HEK293T (cell line): ENCODE measurements at regions not wholly inside any gene's neighbourhood (a gene's known extent, or its start where the extent isn't known, plus 50 kb on each side); places are given as distances from the start of the nearest gene placed in this dataset.

Experiments
- CTCF ChIA-PET: fragments of 350-600 bp; formaldehyde crosslinking; extraction: SDS; loops from one replicate; lab custom pipeline; 2021; ENCODE audit warnings: antibody characterized with exemption, inconsistent platforms; lab: Yijun Ruan, JAX
- POLR2A ChIA-PET: fragments of 350-600 bp; formaldehyde crosslinking; extraction: SDS; loops from one replicate; lab custom pipeline; 2020; ENCODE audit warnings: antibody characterized with exemption, inconsistent platforms; lab: Yijun Ruan, JAX
- DNase-seq: peaks from one replicate; pipeline ENCODE4 v3.0.0; 2012; ENCODE audit warnings: mixed read lengths; ENCODE audit errors: extremely low spot score
- ARNT ChIP-seq: fragments of 450-650 bp; IDR thresholded peaks from 2 replicates; pipeline ENCODE4 v1.6.1; 2017; ENCODE audit warnings: mild to moderate bottlenecking
- BHLHE40 ChIP-seq: fragments of 450-650 bp; IDR thresholded peaks from 2 replicates; pipeline ENCODE4 v1.6.1; 2016; ENCODE audit warnings: mild to moderate bottlenecking, moderate library complexity, borderline replicate concordance
- CTBP1 ChIP-seq: fragments of 450-650 bp; IDR thresholded peaks from 2 replicates; pipeline ENCODE4 v1.6.1; 2016; ENCODE audit warnings: borderline replicate concordance
- ELF4 ChIP-seq: fragments of 450-650 bp; IDR thresholded peaks from 2 replicates; pipeline ENCODE4 v1.6.1; 2017; ENCODE audit warnings: antibody characterized with exemption
- FOXA1 ChIP-seq: fragments of 450-650 bp; IDR thresholded peaks from 2 replicates; pipeline ENCODE4 v1.6.1; 2016; ENCODE audit warnings: mild to moderate bottlenecking
- FOXK2 ChIP-seq: fragments of 450-650 bp; IDR thresholded peaks from 2 replicates; pipeline ENCODE4 v1.6.1; 2016; ENCODE audit warnings: mild to moderate bottlenecking
- FOXM1 ChIP-seq: fragments of 450-650 bp; IDR thresholded peaks from 2 replicates; pipeline ENCODE4 v1.6.1; 2017; ENCODE audit warnings: mild to moderate bottlenecking, borderline replicate concordance
- HDGF ChIP-seq: fragments of 450-650 bp; IDR thresholded peaks from 2 replicates; pipeline ENCODE4 v1.6.1; 2017; ENCODE audit warnings: antibody characterized with exemption, borderline replicate concordance
- L3MBTL2 ChIP-seq: fragments of 450-650 bp; conservative IDR thresholded peaks from 2 replicates; pipeline ENCODE4 v1.6.1; 2016; ENCODE audit warnings: mild to moderate bottlenecking
- LEF1 ChIP-seq: fragments of 450-650 bp; IDR thresholded peaks from 2 replicates; pipeline ENCODE4 v1.6.1; 2017; ENCODE audit warnings: mild to moderate bottlenecking, borderline replicate concordance
- NFRKB ChIP-seq: fragments of 450-650 bp; IDR thresholded peaks from 2 replicates; pipeline ENCODE4 v1.6.1; 2016; ENCODE audit warnings: mild to moderate bottlenecking, moderate library complexity
- PKNOX1 ChIP-seq: fragments of 450-650 bp; IDR thresholded peaks from 2 replicates; pipeline ENCODE4 v1.6.1; 2016
- SP1 ChIP-seq: fragments of 450-650 bp; IDR thresholded peaks from 2 replicates; pipeline ENCODE4 v1.6.1; 2017
- SUZ12 ChIP-seq: fragments of 450-650 bp; IDR thresholded peaks from 2 replicates; pipeline ENCODE4 v1.6.1; 2016; ENCODE audit warnings: mild to moderate bottlenecking
- TARDBP ChIP-seq: fragments of 450-650 bp; IDR thresholded peaks from 2 replicates; pipeline ENCODE4 v1.6.1; 2016
- ZNF384 ChIP-seq: fragments of 450-650 bp; IDR thresholded peaks from 2 replicates; pipeline ENCODE4 v1.6.1; 2016

- DNase-seq: no peak
- POLR2A ChIA-PET: no interaction called here
Observed at GRCh38 chr13:68995972-68996667, 1111.5 kb upstream of the ATXN8OS start.

GRCh38 chr13:68993154-68993553 is 1114.5 kb upstream of the ATXN8OS start:
- DNase-seq: no peak
- CTCF ChIA-PET: no interaction called here
- POLR2A ChIA-PET: no interaction called here
- TF ChIP-seq NFRKB (no peak), SP1 (no peak), FOXA1 (no peak), LEF1 (no peak), HDGF (no peak), CTBP1 (no peak), ELF4 (no peak), FOXM1 (no peak)

More at GRCh38 chr13:68995972-68996667, 1111.5 kb upstream of the ATXN8OS start:
- CTCF ChIA-PET: no interaction called here
- no peak for TF ChIP-seq LEF1
- no peak for TF ChIP-seq SUZ12
- no peak for TF ChIP-seq L3MBTL2
- no peak for TF ChIP-seq FOXA1
- TF ChIP-seq HDGF: no peak
- TF ChIP-seq BHLHE40: no peak
- TF ChIP-seq ZNF384: no peak
- no peak for TF ChIP-seq SP1
- TF ChIP-seq ELF4: no peak
- no peak for TF ChIP-seq NFRKB
- no peak for TF ChIP-seq TARDBP
- TF ChIP-seq FOXK2: no peak
- TF ChIP-seq PKNOX1: no peak
- no peak for TF ChIP-seq ARNT
- no peak for TF ChIP-seq CTBP1
- TF ChIP-seq FOXM1: no peak

GRCh38 chr13:68988176-68988575 is 1119.5 kb upstream of the ATXN8OS start:
- POLR2A ChIA-PET: no interaction called here
- no peak for DNase-seq
- CTCF ChIA-PET: no interaction called here
- TF ChIP-seq ZNF384 (no peak), FOXA1 (no peak), HDGF (no peak), ELF4 (no peak), NFRKB (no peak), FOXM1 (no peak), PKNOX1 (no peak), CTBP1 (no peak), SUZ12 (no peak)

- CTCF ChIA-PET: no interaction called here
- TF ChIP-seq ELF4 (no peak), TARDBP (no peak), SP1 (no peak), LEF1 (no peak), HDGF (no peak), NFRKB (no peak), SUZ12 (no peak), CTBP1 (no peak), L3MBTL2 (no peak), ARNT (no peak), ZNF384 (no peak), FOXM1 (no peak), FOXA1 (no peak), FOXK2 (no peak)
- no peak for DNase-seq
- POLR2A ChIA-PET: no interaction called here
Observed at GRCh38 chr13:68987585-68987984, 1120.0 kb upstream of the ATXN8OS start.

- ChIA-PET CTCF (no interaction called here), POLR2A (no interaction called here)
- TF ChIP-seq TARDBP (no peak), LEF1 (no peak), SUZ12 (no peak), FOXM1 (no peak), ELF4 (no peak), SP1 (no peak), NFRKB (no peak), ARNT (no peak)
- DNase-seq: no peak
Observed at GRCh38 chr13:68984688-68985319, 1122.8 kb upstream of the ATXN8OS start.

- DNase-seq: no peak
- ChIA-PET CTCF (interaction anchor here (0.7 kb wide), 1 partner anchor 88 kb away, joined by 4 read pairs; no protein-coding TSS in a partner anchor), POLR2A (no interaction called here)
- no peak for TF ChIP-seq HDGF
Observed at GRCh38 chr13:68982961-68983619, 1124.5 kb upstream of the ATXN8OS start.

GRCh38 chr13:68976287-68976686 is 1131.3 kb upstream of the ATXN8OS start:
- no peak for DNase-seq
- TF ChIP-seq SP1: no peak
- no peak for TF ChIP-seq HDGF
- TF ChIP-seq PKNOX1: no peak
- TF ChIP-seq NFRKB: no peak
- no peak for TF ChIP-seq TARDBP
- TF ChIP-seq CTBP1: no peak
- TF ChIP-seq BHLHE40: no peak
- no peak for TF ChIP-seq ELF4
- no peak for TF ChIP-seq SUZ12
- TF ChIP-seq FOXM1: no peak
- POLR2A ChIA-PET: no interaction called here
- CTCF ChIA-PET: no interaction called here
